Sigmoid colon (tissue), 6 donors: ENCODE measurements at regions not wholly inside any gene's neighbourhood (a gene's known extent, or its start where the extent isn't known, plus 50 kb on each side); places are given as distances from the start of the nearest gene placed in this dataset.

Experiments used
- DNase-seq: peaks from one replicate; pipeline ENCODE4 v3.0.0-alpha.2; 2019
- H3K27ac ChIP-seq, 4 donors: fragments of 200-600 bp; sonication (generic); one replicate each; pipeline ENCODE4 v1.5.1; 2016 to 2019; ENCODE audit warnings: mild to moderate bottlenecking in 1 of 4
- H3K27me3 ChIP-seq, 3 donors: fragments of 200-600 bp; sonication (generic); one replicate each; pipeline ENCODE4 v1.5.1; 2019; ENCODE audit warnings: mild to moderate bottlenecking in 1 of 3
- H3K36me3 ChIP-seq, 4 donors: fragments of 200-600 bp; sonication (generic); one replicate each; pipeline ENCODE4 v1.5.1; 2016 to 2019
- H3K4me1 ChIP-seq, 4 donors: fragments of 200-600 bp; sonication (generic); one replicate each; pipeline ENCODE4 v1.5.1; 2017 to 2019
- H3K4me3 ChIP-seq, 4 donors: fragments of 200-600 bp; sonication (generic); one replicate each; pipeline ENCODE4 v1.5.1; 2017 to 2019; ENCODE audit warnings: mild to moderate bottlenecking in 2 of 4, moderate library complexity in 1 of 4
- H3K9me3 ChIP-seq, 4 donors: fragments of 200-600 bp in 3 of 4; sonication (generic) in 3 of 4; one replicate each; pipeline versions ENCODE4 v1.5.1 to v1.6.1; 2013 to 2019
- EP300 ChIP-seq, 4 donors: sonication (generic); formaldehyde crosslinking; IDR thresholded peaks; one replicate each; pipeline ENCODE4 v1.6.1; 2017; ENCODE audit warnings: antibody characterized with exemption in 4 of 4
- POLR2A ChIP-seq, 2 donors: fragments of 450-650 bp; IDR thresholded peaks; one replicate each; pipeline ENCODE4 v1.6.1; 2016; ENCODE audit warnings: antibody characterized with exemption in 2 of 2, mild to moderate bottlenecking in 2 of 2, moderate library complexity in 2 of 2
- POLR2AphosphoS5 ChIP-seq, 4 donors: sonication (generic); formaldehyde crosslinking; IDR thresholded peaks; one replicate each; pipeline ENCODE4 v1.6.1; 2017; ENCODE audit warnings: antibody characterized with exemption in 4 of 4
- WGBS, 2 donors: extraction: QIAGEN DNeasy Blood & Tissue Kit; methylation state at CpG; one replicate each; pipeline ENCODE4 v1.1.7; 2013; 5-methylcytosine and 5-hydroxymethylcytosine counted together
- intact Hi-C: fragments of 100-400 bp; cut with DNase I; formaldehyde crosslinking; loops from one replicate; pipeline ENCODE4 v1.15.1; 2023
- TF ChIP-seq, protein P1 (sequence below), 4 experiments: fragments of 450-650 bp in 3 of 4; fragments of 200-600 bp in 1 of 4; IDR thresholded peaks; one replicate each; pipeline ENCODE4 v1.5.1; 2016 to 2019; ENCODE audit warnings: antibody characterized with exemption in 4 of 4, mild to moderate bottlenecking in 3 of 4, moderate library complexity in 2 of 4
- donor health status: healthy with polysubstance abuse.
- donor health status: healthy.

DNA sequence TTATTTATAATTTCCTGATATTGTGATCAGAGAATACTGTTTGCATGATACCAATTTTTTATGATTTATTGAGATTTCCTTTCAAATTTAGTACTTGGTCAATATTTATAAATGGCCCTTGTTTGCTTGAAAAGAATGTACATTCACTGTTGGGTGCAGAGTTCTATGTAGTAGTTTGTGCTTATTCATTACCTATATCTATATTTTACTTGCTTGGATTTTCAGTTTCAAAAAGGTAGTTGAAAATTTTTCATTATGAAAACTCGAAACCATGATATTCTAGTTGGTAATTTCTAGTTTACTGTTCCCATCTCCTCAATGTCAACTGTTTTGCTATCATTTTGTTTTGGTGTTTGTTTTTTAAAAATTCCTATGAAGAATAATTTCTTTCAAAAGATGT lies 155.7 kb downstream of the AASDHPPT start:
- intact Hi-C loops = no loop called here
- WGBS, 2 donors = 81 to 83% methylated on average over 1 of the region's 1 CpG
- TF ChIP-seq POLR2A (IDR thresholded peaks at IDR 0.05) = no peak
- H3K27me3 ChIP-seq = no peaks in the 10 kb centered on the region
- no peak overlapping the region for H3K27ac ChIP-seq
- no peak overlapping the region for H3K4me3 ChIP-seq
- no peaks in the 10 kb centered on the region for H3K9me3 ChIP-seq
- no peaks in the 10 kb centered on the region for H3K4me1 ChIP-seq
- no peaks in the 10 kb centered on the region for H3K36me3 ChIP-seq
- no peak for DNase-seq

DNA sequence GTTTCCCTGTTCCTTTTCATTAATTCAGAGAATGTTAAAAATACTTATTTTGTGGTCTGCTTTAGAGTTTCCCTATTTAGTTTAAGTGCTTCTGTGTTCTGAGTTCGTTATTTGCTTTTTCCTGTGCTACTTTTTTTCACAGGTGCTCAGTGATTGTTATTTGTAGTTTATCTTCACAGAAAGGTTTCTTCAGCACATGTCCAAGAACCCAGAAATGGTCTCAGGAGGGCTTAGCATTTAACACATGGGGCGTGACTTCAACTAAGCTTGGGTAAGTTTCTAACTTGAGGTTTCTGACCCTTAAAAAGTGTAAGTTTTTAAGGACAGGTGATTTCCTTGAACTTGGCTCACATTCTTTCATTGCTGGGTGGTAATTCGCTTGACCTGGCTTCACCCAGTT lies 157.3 kb downstream of the AASDHPPT start:
- H3K4me1 ChIP-seq = no peaks in the 10 kb centered on the region
- intact Hi-C loops = no loop called here
- DNase-seq = no peak
- no peaks in the 10 kb centered on the region for H3K27me3 ChIP-seq
- 61 to 74% methylated on average over 3 of the region's 3 CpGs for WGBS, 2 donors
- no peaks in the 10 kb centered on the region for H3K36me3 ChIP-seq
- H3K4me3 ChIP-seq = no peak overlapping the region
- no peak overlapping the region for H3K27ac ChIP-seq
- no peaks in the 10 kb centered on the region for H3K9me3 ChIP-seq
- TF ChIP-seq POLR2AphosphoS5 (IDR thresholded peaks at IDR 0.05) = no peak
- TF ChIP-seq POLR2A (IDR thresholded peaks at IDR 0.05) = no peak
- TF ChIP-seq, protein P1, sequence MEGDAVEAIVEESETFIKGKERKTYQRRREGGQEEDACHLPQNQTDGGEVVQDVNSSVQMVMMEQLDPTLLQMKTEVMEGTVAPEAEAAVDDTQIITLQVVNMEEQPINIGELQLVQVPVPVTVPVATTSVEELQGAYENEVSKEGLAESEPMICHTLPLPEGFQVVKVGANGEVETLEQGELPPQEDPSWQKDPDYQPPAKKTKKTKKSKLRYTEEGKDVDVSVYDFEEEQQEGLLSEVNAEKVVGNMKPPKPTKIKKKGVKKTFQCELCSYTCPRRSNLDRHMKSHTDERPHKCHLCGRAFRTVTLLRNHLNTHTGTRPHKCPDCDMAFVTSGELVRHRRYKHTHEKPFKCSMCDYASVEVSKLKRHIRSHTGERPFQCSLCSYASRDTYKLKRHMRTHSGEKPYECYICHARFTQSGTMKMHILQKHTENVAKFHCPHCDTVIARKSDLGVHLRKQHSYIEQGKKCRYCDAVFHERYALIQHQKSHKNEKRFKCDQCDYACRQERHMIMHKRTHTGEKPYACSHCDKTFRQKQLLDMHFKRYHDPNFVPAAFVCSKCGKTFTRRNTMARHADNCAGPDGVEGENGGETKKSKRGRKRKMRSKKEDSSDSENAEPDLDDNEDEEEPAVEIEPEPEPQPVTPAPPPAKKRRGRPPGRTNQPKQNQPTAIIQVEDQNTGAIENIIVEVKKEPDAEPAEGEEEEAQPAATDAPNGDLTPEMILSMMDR (IDR thresholded peaks at IDR 0.05) = no peak
- TF ChIP-seq EP300 (IDR thresholded peaks at IDR 0.05) = no peak

DNA sequence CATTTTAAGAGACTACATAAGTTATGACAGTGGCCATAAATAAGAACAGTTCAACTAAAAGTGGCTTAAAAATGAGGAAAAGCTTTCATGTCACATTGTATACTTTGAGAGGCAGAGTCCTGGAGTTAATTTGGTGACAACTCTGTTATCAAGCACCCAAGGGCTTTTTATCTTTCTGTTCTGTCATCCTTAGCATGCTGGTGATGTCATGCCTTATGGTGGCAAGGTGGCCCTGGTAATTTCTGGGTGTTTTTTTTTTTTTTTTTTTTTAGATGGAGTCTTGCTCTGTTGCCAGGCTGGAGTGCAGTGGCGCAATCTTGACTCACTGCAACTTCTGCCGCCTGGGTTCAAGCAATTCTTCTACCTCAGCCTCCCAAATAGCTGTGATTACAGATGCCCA lies 158.8 kb downstream of the AASDHPPT start:
- Histone ChIP-seq H3K4me1 (no peaks in the 10 kb centered on the region), H3K27ac (no peak overlapping the region), H3K27me3 (no peaks in the 10 kb centered on the region), H3K36me3 (no peaks in the 10 kb centered on the region), H3K4me3 (no peak overlapping the region), H3K9me3 (no peaks in the 10 kb centered on the region)
- TF ChIP-seq, protein P1 (IDR thresholded peaks at IDR 0.05) = no peak
- TF ChIP-seq POLR2AphosphoS5 (IDR thresholded peaks at IDR 0.05) = no peak
- TF ChIP-seq POLR2A (IDR thresholded peaks at IDR 0.05) = no peak
- no peak for TF ChIP-seq EP300 (IDR thresholded peaks at IDR 0.05)
- intact Hi-C loops = no loop called here
- DNase-seq = no peak
- 81 to 88% methylated on average over 2 of the region's 2 CpGs for WGBS, 2 donors

DNA sequence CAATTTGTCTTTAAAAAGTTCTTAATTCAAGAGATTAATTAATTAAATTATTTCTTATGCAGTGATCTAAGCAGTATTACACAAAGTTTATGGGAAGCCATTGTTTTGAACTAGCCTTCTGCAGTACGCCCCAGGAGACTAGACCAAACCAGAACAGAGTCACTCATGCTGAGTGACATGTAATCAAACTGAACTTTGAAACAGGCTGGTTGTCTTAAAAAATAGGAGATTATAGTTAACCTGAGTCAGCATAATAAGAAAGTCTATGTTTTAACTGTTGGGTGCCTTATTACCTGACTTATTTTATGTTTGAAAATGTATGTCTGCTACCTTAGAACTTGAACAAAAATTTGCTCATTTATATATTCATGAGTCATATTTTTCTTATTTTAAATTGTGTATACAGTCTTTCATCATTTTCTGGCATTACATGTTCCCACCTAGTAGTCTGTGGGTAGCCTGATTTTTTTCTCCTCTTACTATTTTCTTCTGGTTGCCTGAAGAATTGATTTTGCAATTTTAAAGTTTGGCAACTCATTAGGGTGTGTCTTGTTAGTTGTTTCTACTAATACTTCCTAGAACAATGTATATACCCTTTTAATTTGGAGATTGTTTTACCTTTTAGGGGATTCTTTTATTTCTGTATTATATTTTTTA lies 161.4 kb downstream of the AASDHPPT start:
- no peaks in the 10 kb centered on the region for H3K9me3 ChIP-seq
- WGBS, 2 donors = 34 to 72% methylated on average over 1 of the region's 1 CpG
- no peaks in the 10 kb centered on the region for H3K36me3 ChIP-seq
- DNase-seq = no peak
- intact Hi-C loops = no loop called here
- no peaks in the 10 kb centered on the region for H3K27me3 ChIP-seq
- TF ChIP-seq POLR2A (IDR thresholded peaks at IDR 0.05) (no peak), EP300 (IDR thresholded peaks at IDR 0.05) (no peak), POLR2AphosphoS5 (IDR thresholded peaks at IDR 0.05) (no peak)
- TF ChIP-seq, protein P1 (IDR thresholded peaks at IDR 0.05) = no peak
- no peaks in the 10 kb centered on the region for H3K4me1 ChIP-seq
- no peak overlapping the region for H3K27ac ChIP-seq
- H3K4me3 ChIP-seq = no peak overlapping the region

DNA sequence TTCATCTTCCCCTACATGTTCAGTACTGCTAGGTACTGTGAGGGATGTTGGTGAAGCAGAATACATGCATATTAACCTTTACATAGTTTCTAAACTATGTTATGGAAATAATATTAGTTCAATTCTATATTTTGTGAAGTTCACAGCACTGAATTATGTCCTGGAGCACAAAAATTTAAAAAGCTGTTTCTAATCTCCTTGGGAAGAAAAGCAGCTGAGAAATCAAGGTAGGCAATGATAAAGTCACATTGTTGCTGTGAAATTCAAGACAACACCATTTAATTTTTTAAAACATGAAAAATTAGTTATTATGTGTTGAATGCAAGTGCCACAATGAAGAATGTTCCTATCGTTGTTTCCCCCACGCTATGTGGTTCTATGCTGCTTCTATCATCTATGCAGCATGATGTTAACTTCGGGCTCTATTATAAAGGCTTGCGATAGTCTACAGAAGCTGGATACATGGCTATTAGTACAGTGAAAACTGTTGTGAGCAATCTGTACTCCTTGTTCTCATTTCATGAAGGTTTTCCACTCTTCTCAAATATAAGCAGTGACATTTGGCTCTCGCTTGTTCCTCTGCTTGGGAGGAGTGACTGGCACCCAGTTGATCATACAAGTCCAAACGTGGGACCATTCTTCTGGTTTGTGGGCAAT lies 164.3 kb downstream of the AASDHPPT start:
- H3K36me3 ChIP-seq = no peaks in the 10 kb centered on the region
- no peaks in the 10 kb centered on the region for H3K27me3 ChIP-seq
- 86 to 91% methylated on average over 6 of the region's 6 CpGs for WGBS, 2 donors
- intact Hi-C loops = no loop called here
- no peak for DNase-seq
- H3K9me3 ChIP-seq = peaks cover 0 to 3% (median 0%) of the 10 kb centered on the region in 4 donors
- H3K4me1 ChIP-seq = no peaks in the 10 kb centered on the region
- H3K4me3 ChIP-seq = no peak overlapping the region
- TF ChIP-seq POLR2A (IDR thresholded peaks at IDR 0.05) = no peak
- no peak for TF ChIP-seq POLR2AphosphoS5 (IDR thresholded peaks at IDR 0.05)
- TF ChIP-seq, protein P1 (IDR thresholded peaks at IDR 0.05) = no peak
- H3K27ac ChIP-seq = no peak overlapping the region
